GM12878 (cell line): ENCODE measurements at regions not wholly inside any gene's neighbourhood (a gene's known extent, or its start where the extent isn't known, plus 50 kb on each side); places are given as distances from the start of the nearest gene placed in this dataset.

Experiments used
- ATAC-seq: fragments of 200-7000 bp; cut with Tn5 transposase; 3 replicates; pipeline ENCODE4 v1.9.1; 2020; ENCODE audit warnings: mild to moderate bottlenecking, moderate library complexity
- BruUV-seq: library from RNA; stranded (reverse); fragments of 400-500 nt; replicated peaks from 2 replicates; lab custom pipeline; 2021; lab: Mats Ljungman, UMichigan
- CTCF ChIA-PET: fragments of 300-600 bp; sonication (Branson Sonifier 250); formaldehyde crosslinking; extraction: SDS; loops from one replicate; lab custom pipeline; 2021; ENCODE audit warnings: inconsistent platforms; lab: Yijun Ruan, JAX
- POLR2A ChIA-PET: fragments of 350-600 bp; formaldehyde crosslinking; extraction: SDS; loops from one replicate; lab custom pipeline; 2021; ENCODE audit warnings: inconsistent platforms; lab: Charles Lee
- RAD21 ChIA-PET: fragments of 300-600 bp; sonication (Branson Sonifier 250); formaldehyde crosslinking; loops from one replicate; lab custom pipeline; 2023; ENCODE audit warnings: antibody characterized with exemption; ENCODE audit not compliant: unreplicated experiment; lab: Charles Lee
- SMC1A ChIA-PET: fragments of 300-600 bp; sonication (Branson Sonifier 250); formaldehyde crosslinking; loops from one replicate; lab custom pipeline; 2023; ENCODE audit not compliant: unreplicated experiment, uncharacterized antibody; lab: Charles Lee
- DNase-seq: peaks from one replicate; pipeline ENCODE4 v3.0.0-alpha.2; 2011; ENCODE audit warnings: low read depth, low spot score
- FAIRE-seq: peaks from 3 replicates; lab custom pipeline; 2011; peaks lifted over from hg19 to GRCh38; lab: Jason Lieb, UNC
- H2AFZ ChIP-seq: 2 replicates; pipeline ENCODE4 v1.6.0; 2011; ENCODE audit warnings: low read depth, low read length, control low read depth; ENCODE audit not compliant: control insufficient read depth
- H3K27ac ChIP-seq: 2 replicates; pipeline ENCODE4 v1.5.1; 2011; ENCODE audit warnings: control low read depth; ENCODE audit not compliant: control insufficient read depth, insufficient read depth
- H3K27me3 ChIP-seq, 2 experiments: replicated peaks in 1 of 2; 2 replicates each; pipeline versions ENCODE4 v1.6.0 to v1.6.1; 2011; ENCODE audit warnings: low read length in 1 of 2; ENCODE audit not compliant: control insufficient read depth in 2 of 2, insufficient read depth in 2 of 2
- H3K36me3 ChIP-seq, 2 experiments: 2 replicates each; pipeline ENCODE4 v1.5.1; 2011; ENCODE audit warnings: low read length in 1 of 2; ENCODE audit not compliant: control insufficient read depth in 2 of 2, insufficient read depth in 2 of 2
- H3K4me1 ChIP-seq: 2 replicates; pipeline ENCODE4 v1.6.1; 2011; ENCODE audit warnings: mild to moderate bottlenecking, low read length, moderate library complexity, mixed read lengths; ENCODE audit not compliant: control insufficient read depth, insufficient read depth
- H3K4me2 ChIP-seq: 2 replicates; pipeline ENCODE4 v1.6.0; 2011; ENCODE audit warnings: control low read depth; ENCODE audit not compliant: control insufficient read depth, insufficient read depth
- H3K4me3 ChIP-seq: fragments of 200-600 bp; sonication (generic); 2 replicates; pipeline ENCODE4 v1.5.1; 2016
- H3K79me2 ChIP-seq: 2 replicates; pipeline ENCODE4 v1.6.0; 2011; ENCODE audit warnings: low read length; ENCODE audit not compliant: control insufficient read depth, insufficient read depth
- H3K9ac ChIP-seq: 2 replicates; pipeline ENCODE4 v1.8.0; 2011; ENCODE audit warnings: low read length, control low read depth, mixed read lengths; ENCODE audit not compliant: control insufficient read depth, insufficient read depth
- H3K9me3 ChIP-seq: replicated peaks from 3 replicates; pipeline ENCODE4 v1.5.1; 2011; ENCODE audit warnings: mild to moderate bottlenecking, low read length; ENCODE audit not compliant: control insufficient read depth, insufficient read depth
- H4K20me1 ChIP-seq: 2 replicates; pipeline ENCODE4 v1.6.0; 2011; ENCODE audit not compliant: control insufficient read depth, insufficient read depth
- ASH2L ChIP-seq: fragments of 300-600, 200-600 bp; sonication (generic); IDR thresholded peaks from 2 replicates; pipeline ENCODE4 v1.6.1; 2017; ENCODE audit warnings: low read depth, mild to moderate bottlenecking, borderline replicate concordance
- BHLHE40 ChIP-seq, 2 experiments: fragments of 450-650 bp in 1 of 2; IDR thresholded peaks; 2 replicates each; pipeline ENCODE4 v1.6.1; 2011 to 2017; ENCODE audit warnings: low read depth in 2 of 2, borderline replicate concordance in 1 of 2, improper control_type of control experiment in 1 of 2, low read length in 1 of 2, mild to moderate bottlenecking in 1 of 2
- BMI1 ChIP-seq: fragments of 450-650 bp; IDR thresholded peaks from 2 replicates; pipeline ENCODE4 v1.6.1; 2016; ENCODE audit warnings: mild to moderate bottlenecking, moderate library complexity, borderline replicate concordance
- CHD2 ChIP-seq: IDR thresholded peaks from 2 replicates; pipeline ENCODE4 v1.6.1; 2011; ENCODE audit warnings: low read depth, low read length, improper control_type of control experiment, borderline replicate concordance
- FOS ChIP-seq: IDR thresholded peaks from 3 replicates; pipeline ENCODE4 v1.6.1; 2011; ENCODE audit warnings: borderline replicate concordance; ENCODE audit not compliant: insufficient read length; ENCODE audit errors: extremely low read depth
- HDGF ChIP-seq: fragments of 450-650 bp; IDR thresholded peaks from 2 replicates; pipeline ENCODE4 v1.6.1; 2016; ENCODE audit warnings: antibody characterized with exemption
- RBBP5 ChIP-seq: fragments of 200-600 bp; sonication (generic); conservative IDR thresholded peaks from 2 replicates; pipeline ENCODE4 v1.6.1; 2016
- SUPT20H ChIP-seq: IDR thresholded peaks from 2 replicates; pipeline ENCODE4 v1.6.1; 2011; ENCODE audit warnings: low read depth, mild to moderate bottlenecking, low read length, moderate library complexity, borderline replicate concordance; ENCODE audit not compliant: control insufficient read depth
- TAF1 ChIP-seq: IDR thresholded peaks from 2 replicates; pipeline ENCODE4 v1.6.1; 2011; ENCODE audit warnings: mild to moderate bottlenecking, low read depth, low read length, borderline replicate concordance
- WRNIP1 ChIP-seq: IDR thresholded peaks from 2 replicates; pipeline ENCODE4 v1.6.1; 2011; ENCODE audit warnings: low read depth, low read length, improper control_type of control experiment, borderline replicate concordance
- WGBS: methylation state at CpG from one replicate; pipeline ENCODE4 v1.1.6; 2016; ENCODE audit warnings: low lambda C conversion rate; ENCODE audit not compliant: insufficient replicate concordance, insufficient coverage; ENCODE audit errors: missing lambda C conversion rate; 5-methylcytosine and 5-hydroxymethylcytosine counted together
- in situ Hi-C: fragments of 300-500 bp; cut with MboI; formaldehyde crosslinking; loops from 9 replicates; pipeline ENCODE4 v1.14.3; 2018; ENCODE audit warnings: mixed read lengths
- intact Hi-C: fragments of 100-400 bp; cut with micrococcal nuclease; formaldehyde crosslinking; loops from one replicate; pipeline ENCODE4 v1.14.2; 2022; ENCODE audit not compliant: unreplicated experiment
- TF ChIP-seq, protein P1 (sequence below): fragments of 450-650 bp; IDR thresholded peaks from 2 replicates; pipeline ENCODE4 v1.6.1; 2017; ENCODE audit warnings: low read depth, mild to moderate bottlenecking, moderate library complexity
- TF ChIP-seq, protein P2 (sequence below): fragments of 450-650 bp; IDR thresholded peaks from 2 replicates; pipeline ENCODE4 v1.6.1; 2018; ENCODE audit warnings: mild to moderate bottlenecking, low read depth, moderate library complexity; ENCODE audit not compliant: partially characterized antibody

DNA sequence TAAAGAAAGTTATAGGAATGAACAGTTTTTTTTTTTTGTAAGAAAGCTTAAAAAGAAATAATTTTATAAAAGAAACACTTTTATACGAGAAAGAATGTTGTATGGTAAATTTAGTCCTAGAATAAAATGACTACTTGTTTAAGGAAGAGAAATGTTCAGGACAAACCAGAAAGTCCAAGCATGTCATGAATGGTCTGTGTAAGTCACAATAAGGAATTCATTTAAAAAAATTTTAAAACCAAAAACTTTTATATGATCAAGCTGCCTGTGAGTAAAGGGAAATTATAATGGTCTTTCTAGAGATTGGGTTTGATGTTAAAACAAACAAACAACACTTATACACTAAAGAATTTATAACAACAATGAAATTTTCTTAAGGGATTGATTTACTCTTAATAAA lies 858.9 kb upstream of the PCDH7 start (continued):
- TF ChIP-seq BHLHE40 (IDR thresholded peaks at IDR 0.05; ENCODE audit: borderline replicate concordance in 1 of 2, low read depth in 2 of 2, low read length in 1 of 2) (no peak), CHD2 (no peak), RBBP5 (no peak), TAF1 (no peak)

DNA sequence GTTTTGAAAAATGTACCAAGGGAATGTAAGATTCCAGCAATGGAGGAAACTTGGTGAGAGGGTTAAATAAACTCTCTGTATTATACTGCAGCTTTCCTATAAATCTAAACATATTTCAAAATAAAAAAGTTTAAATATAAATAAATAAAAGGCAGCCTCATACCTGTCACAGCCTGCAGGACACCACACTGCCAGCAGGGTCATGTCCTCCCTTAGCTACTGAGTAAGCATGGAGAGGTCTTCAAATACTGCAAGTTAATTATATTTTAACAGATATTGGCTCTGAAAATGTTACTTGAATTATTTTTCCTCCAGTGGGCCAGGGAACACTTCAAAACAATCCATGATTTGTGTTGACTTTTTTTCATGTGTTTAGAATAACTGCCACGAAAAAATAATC lies 852.8 kb upstream of the PCDH7 start:
- ChIA-PET SMC1A (no interaction called here), RAD21 (no interaction called here), CTCF (no interaction called here), POLR2A (no interaction called here)
- intact Hi-C loops = no loop called here
- Histone ChIP-seq H3K4me3 (no peak overlapping the region), H2AFZ (no peak overlapping the region), H3K9me3 (no peaks in the 10 kb centered on the region), H3K9ac (no peak overlapping the region), H3K27me3 (no peaks in the 10 kb centered on the region), H4K20me1 (no peaks in the 10 kb centered on the region), H3K79me2 (no peaks in the 10 kb centered on the region), H3K27ac (no peak overlapping the region), H3K4me1 (no peaks in the 10 kb centered on the region), H3K4me2 (no peak overlapping the region), H3K36me3 (no peaks in the 10 kb centered on the region)
- WGBS = 0% methylated on average over 1 of the region's 1 CpG
- ATAC-seq (no peak), DNase-seq (no peak), FAIRE-seq (no peak)
- TF ChIP-seq WRNIP1 (no peak), SUPT20H (no peak), BMI1 (no peak), HDGF (no peak), ASH2L (no peak), FOS (no peak)
- TF ChIP-seq, protein P1, sequence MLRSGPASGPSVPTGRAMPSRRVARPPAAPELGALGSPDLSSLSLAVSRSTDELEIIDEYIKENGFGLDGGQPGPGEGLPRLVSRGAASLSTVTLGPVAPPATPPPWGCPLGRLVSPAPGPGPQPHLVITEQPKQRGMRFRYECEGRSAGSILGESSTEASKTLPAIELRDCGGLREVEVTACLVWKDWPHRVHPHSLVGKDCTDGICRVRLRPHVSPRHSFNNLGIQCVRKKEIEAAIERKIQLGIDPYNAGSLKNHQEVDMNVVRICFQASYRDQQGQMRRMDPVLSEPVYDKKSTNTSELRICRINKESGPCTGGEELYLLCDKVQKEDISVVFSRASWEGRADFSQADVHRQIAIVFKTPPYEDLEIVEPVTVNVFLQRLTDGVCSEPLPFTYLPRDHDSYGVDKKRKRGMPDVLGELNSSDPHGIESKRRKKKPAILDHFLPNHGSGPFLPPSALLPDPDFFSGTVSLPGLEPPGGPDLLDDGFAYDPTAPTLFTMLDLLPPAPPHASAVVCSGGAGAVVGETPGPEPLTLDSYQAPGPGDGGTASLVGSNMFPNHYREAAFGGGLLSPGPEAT = no peak
- TF ChIP-seq, protein P2, sequence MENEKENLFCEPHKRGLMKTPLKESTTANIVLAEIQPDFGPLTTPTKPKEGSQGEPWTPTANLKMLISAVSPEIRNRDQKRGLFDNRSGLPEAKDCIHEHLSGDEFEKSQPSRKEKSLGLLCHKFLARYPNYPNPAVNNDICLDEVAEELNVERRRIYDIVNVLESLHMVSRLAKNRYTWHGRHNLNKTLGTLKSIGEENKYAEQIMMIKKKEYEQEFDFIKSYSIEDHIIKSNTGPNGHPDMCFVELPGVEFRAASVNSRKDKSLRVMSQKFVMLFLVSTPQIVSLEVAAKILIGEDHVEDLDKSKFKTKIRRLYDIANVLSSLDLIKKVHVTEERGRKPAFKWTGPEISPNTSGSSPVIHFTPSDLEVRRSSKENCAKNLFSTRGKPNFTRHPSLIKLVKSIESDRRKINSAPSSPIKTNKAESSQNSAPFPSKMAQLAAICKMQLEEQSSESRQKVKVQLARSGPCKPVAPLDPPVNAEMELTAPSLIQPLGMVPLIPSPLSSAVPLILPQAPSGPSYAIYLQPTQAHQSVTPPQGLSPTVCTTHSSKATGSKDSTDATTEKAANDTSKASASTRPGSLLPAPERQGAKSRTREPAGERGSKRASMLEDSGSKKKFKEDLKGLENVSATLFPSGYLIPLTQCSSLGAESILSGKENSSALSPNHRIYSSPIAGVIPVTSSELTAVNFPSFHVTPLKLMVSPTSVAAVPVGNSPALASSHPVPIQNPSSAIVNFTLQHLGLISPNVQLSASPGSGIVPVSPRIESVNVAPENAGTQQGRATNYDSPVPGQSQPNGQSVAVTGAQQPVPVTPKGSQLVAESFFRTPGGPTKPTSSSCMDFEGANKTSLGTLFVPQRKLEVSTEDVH = no peak
- BruUV-seq = no TSS peak
- in situ Hi-C loops = no loop called here
